ENCODE measurements at regions not wholly inside any gene's neighbourhood (a gene's known extent, or its start where the extent isn't known, plus 50 kb on each side); places are given as distances from the start of the nearest gene placed in this dataset.
A peak's percentile ranks its signal among the peaks of the same experiment; 100 is the strongest.

DNA sequence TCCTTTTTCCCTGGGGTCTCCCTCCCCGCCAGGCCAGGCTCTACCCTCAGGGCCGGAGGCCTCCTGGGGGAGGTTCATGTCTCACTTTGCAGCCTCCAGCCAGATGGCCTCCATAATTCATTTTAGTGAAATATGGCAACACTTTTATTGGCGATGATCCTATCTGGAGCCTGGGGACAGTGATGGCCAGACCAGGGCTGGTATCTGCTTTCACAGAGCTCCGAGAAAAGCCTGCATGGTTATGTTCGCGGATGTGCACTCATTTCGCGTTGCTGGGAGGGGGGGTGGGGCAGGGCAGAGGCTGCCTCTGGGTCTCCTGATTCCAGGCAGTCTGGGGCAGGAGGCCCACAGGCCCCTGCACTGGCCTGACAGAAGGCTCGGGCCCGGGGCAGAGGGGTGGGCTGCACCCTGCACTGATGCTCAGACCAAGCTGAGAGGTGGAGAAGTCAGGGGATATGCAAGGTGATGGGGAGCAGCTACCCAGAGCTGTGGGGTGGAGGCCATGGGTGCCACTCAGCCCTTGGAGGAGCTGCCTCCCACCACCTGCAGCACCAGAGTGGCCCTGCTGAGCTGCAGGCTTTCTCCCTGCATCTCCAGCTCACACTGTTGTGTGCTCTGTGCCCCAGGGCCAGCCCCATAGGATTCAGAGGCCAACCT, 85.3 kb upstream of the RET start:
- no peak overlapping the region for H3K9ac ChIP-seq (ENCODE audit: low read depth, low read length)
- no peak overlapping the region for H3K4ac ChIP-seq (ENCODE audit: low read depth, low read length)
- no peak for ATAC-seq (ENCODE audit: low read depth)

More for the DNA sequence above, 85.3 kb upstream of the RET start:
- in situ Hi-C loops (cut with MboI; ENCODE audit: low sequenced_read_pairs) (no loop called here), dilution Hi-C loops (cut with HindIII; ENCODE audit: low sequenced_read_pairs, unreplicated experiment) (no loop called here), intact Hi-C loops (cut with micrococcal nuclease) (no loop called here)
- no peak overlapping the region for H3K56ac ChIP-seq (ENCODE audit: extremely low read depth, insufficient read depth, low read length)
- H4K5ac ChIP-seq (ENCODE audit: low read depth, low read length): no peak overlapping the region
- no peaks in the 10 kb centered on the region for H4K20me1 ChIP-seq (ENCODE audit: insufficient read depth, low read length)
- no peak overlapping the region for H3K27ac ChIP-seq (ENCODE audit: insufficient read depth, low read length)
- H2AFZ ChIP-seq (replicated peaks; ENCODE audit: low read length, poor library complexity): no peak overlapping the region
- H4K8ac ChIP-seq (ENCODE audit: low read depth in 2 of 2, low read length in 2 of 2): no peak overlapping the region
- H3K27me3 ChIP-seq (ENCODE audit: control insufficient read depth, insufficient read depth, low read length): no peaks in the 10 kb centered on the region; the same call in 1 of the 2 replicates
- no peak overlapping the region for H3K4me3 ChIP-seq (ENCODE audit: insufficient read depth, low read depth, low read length)
- H3K36me3 ChIP-seq (ENCODE audit: control insufficient read depth, insufficient read depth, low read length): no peaks in the 10 kb centered on the region
- H3K4me1 ChIP-seq (ENCODE audit: control insufficient read depth, insufficient read depth, low read length): no peaks in the 10 kb centered on the region
- no peaks in the 10 kb centered on the region for H3K9me1 ChIP-seq (ENCODE audit: insufficient read depth, low read length)
- H3K9me3 ChIP-seq (ENCODE audit: control insufficient read depth, insufficient read depth, low read length): no peaks in the 10 kb centered on the region
- H2BK20ac ChIP-seq (ENCODE audit: low read depth, low read length): no peak overlapping the region
- H3K18ac ChIP-seq (ENCODE audit: low read depth, low read length): no peak overlapping the region
- H2AK5ac ChIP-seq (ENCODE audit: low read depth, low read length): no peak overlapping the region
- BruUV-seq (replicated peaks): no TSS peak
- H2BK120ac ChIP-seq (ENCODE audit: low read depth, low read length): no peak overlapping the region
- no peak overlapping the region for H2BK15ac ChIP-seq (ENCODE audit: low read depth, low read length)
- CTCF ChIA-PET: no interaction called here
- POLR2A ChIA-PET (ENCODE audit: unreplicated experiment): no interaction called here
- H3K79me1 ChIP-seq (ENCODE audit: low read depth in 1 of 2, low read length in 2 of 2): no peaks in the 10 kb centered on the region
- no peak overlapping the region for H2BK5ac ChIP-seq (ENCODE audit: low read depth, low read length, poor library complexity, severe bottlenecking)
- DNase-seq: no peak
- H4K91ac ChIP-seq (ENCODE audit: insufficient read depth, low read depth, low read length): no peak overlapping the region
- no CpG with 5 or more reads among the region's 10 CpGs for WGBS, 2 experiments (ENCODE audit: extremely low coverage in 2 of 2, insufficient read length in 1 of 2)
- H3K14ac ChIP-seq (replicated peaks; ENCODE audit: low read depth, low read length): no peak overlapping the region
- H3K23ac ChIP-seq (ENCODE audit: low read depth, low read length): no peak overlapping the region
- TF ChIP-seq RFX5 (IDR thresholded peaks at IDR 0.05; ENCODE audit: low read depth, low read length) (no peak), NFE2L2 (IDR thresholded peaks at IDR 0.05; ENCODE audit: low read depth, low read length) (no peak), USF2 (IDR thresholded peaks at IDR 0.05; ENCODE audit: low read depth, low read length) (no peak), POLR2A (IDR thresholded peaks at IDR 0.05; ENCODE audit: low read depth, low read length) (no peak), RAD21 (IDR thresholded peaks at IDR 0.05; ENCODE audit: low read length) (no peak), RCOR1 (IDR thresholded peaks at IDR 0.05; ENCODE audit: insufficient replicate concordance, low read length) (no peak), CHD1 (IDR thresholded peaks at IDR 0.05; ENCODE audit: low read depth, low read length) (no peak)
- TF ChIP-seq, protein P1, sequence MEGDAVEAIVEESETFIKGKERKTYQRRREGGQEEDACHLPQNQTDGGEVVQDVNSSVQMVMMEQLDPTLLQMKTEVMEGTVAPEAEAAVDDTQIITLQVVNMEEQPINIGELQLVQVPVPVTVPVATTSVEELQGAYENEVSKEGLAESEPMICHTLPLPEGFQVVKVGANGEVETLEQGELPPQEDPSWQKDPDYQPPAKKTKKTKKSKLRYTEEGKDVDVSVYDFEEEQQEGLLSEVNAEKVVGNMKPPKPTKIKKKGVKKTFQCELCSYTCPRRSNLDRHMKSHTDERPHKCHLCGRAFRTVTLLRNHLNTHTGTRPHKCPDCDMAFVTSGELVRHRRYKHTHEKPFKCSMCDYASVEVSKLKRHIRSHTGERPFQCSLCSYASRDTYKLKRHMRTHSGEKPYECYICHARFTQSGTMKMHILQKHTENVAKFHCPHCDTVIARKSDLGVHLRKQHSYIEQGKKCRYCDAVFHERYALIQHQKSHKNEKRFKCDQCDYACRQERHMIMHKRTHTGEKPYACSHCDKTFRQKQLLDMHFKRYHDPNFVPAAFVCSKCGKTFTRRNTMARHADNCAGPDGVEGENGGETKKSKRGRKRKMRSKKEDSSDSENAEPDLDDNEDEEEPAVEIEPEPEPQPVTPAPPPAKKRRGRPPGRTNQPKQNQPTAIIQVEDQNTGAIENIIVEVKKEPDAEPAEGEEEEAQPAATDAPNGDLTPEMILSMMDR (conservative IDR thresholded peaks at IDR 0.05; ENCODE audit: low read depth, low read length): no peak
- peak overlapping the region; percentile 55 for H2AK9ac ChIP-seq (replicated peaks; ENCODE audit: low read depth, low read length, poor library complexity)
- H3K4me2 ChIP-seq (ENCODE audit: low read depth, low read length): no peak overlapping the region

Measured in IMR-90 (cell line).